ENCODE measurements at regions not wholly inside any gene's neighbourhood (a gene's known extent, or its start where the extent isn't known, plus 50 kb on each side); places are given as distances from the start of the nearest gene placed in this dataset.

DNA sequence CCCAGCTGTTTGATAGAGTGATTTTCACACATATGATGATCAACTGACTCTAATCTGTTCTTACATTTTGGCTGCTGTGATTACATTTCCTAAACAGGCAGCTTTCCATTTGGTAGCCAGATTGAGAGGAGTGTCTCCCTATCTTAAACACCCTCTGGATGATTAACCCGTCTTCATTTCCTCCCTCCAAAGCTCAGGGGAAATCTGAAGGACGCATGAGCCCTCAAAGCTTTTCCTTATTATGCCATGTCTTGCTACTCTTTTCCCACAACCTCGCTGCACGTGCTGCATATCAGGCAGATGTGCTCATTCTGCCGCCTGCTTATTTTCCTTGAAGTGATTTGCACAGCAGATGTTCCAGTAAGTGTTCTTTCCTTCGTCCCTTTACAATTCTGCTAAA is 837.4 kb downstream of the LRRTM4 start:
- TF ChIP-seq, protein P1, sequence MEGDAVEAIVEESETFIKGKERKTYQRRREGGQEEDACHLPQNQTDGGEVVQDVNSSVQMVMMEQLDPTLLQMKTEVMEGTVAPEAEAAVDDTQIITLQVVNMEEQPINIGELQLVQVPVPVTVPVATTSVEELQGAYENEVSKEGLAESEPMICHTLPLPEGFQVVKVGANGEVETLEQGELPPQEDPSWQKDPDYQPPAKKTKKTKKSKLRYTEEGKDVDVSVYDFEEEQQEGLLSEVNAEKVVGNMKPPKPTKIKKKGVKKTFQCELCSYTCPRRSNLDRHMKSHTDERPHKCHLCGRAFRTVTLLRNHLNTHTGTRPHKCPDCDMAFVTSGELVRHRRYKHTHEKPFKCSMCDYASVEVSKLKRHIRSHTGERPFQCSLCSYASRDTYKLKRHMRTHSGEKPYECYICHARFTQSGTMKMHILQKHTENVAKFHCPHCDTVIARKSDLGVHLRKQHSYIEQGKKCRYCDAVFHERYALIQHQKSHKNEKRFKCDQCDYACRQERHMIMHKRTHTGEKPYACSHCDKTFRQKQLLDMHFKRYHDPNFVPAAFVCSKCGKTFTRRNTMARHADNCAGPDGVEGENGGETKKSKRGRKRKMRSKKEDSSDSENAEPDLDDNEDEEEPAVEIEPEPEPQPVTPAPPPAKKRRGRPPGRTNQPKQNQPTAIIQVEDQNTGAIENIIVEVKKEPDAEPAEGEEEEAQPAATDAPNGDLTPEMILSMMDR (IDR thresholded peaks at IDR 0.05 in 4 of 5, conservative IDR thresholded peaks at IDR 0.05 in 1 of 5) = no peak
- no peak for TF ChIP-seq POLR2A (IDR thresholded peaks at IDR 0.05)
